ENCODE measurements at regions not wholly inside any gene's neighbourhood (a gene's known extent, or its start where the extent isn't known, plus 50 kb on each side); places are given as distances from the start of the nearest gene placed in this dataset.
"Not testable (repeated sequence)": the region's sequence is repeated elsewhere in the genome, so short reads cannot be mapped to it uniquely, and the experiment has no call there.

- intact Hi-C loops (cut with DNase I, micrococcal nuclease); ATAC-seq; DNase-seq: not testable (repeated sequence)
Observed at GRCh38 chr2:126051737-126052240, 604.2 kb upstream of the GYPC start.

- intact Hi-C loops (cut with DNase I, micrococcal nuclease) = no loop called here
- no peak for ATAC-seq
- DNase-seq = no peak
Observed at GRCh38 chr2:126059379-126059778, 596.6 kb upstream of the GYPC start.

- no peak for DNase-seq
- intact Hi-C loops (cut with DNase I, micrococcal nuclease) = no loop called here
- ATAC-seq = no peak
Observed at GRCh38 chr2:126085011-126085795, 570.8 kb upstream of the GYPC start.

- DNase-seq = no peak
- intact Hi-C loops (cut with DNase I, micrococcal nuclease) = no loop called here
- ATAC-seq = no peak
Observed at GRCh38 chr2:126100962-126101361, 555.0 kb upstream of the GYPC start.

GRCh38 chr2:126106006-126106405 lies 550.0 kb upstream of the GYPC start:
- no peak for DNase-seq
- ATAC-seq = no peak
- intact Hi-C loops (cut with DNase I, micrococcal nuclease) = no loop called here

GRCh38 chr2:126107883-126108282 lies 548.1 kb upstream of the GYPC start:
- ATAC-seq (no peak), DNase-seq (no peak)
- intact Hi-C loops (cut with DNase I, micrococcal nuclease) = no loop called here

- intact Hi-C loops (cut with DNase I, micrococcal nuclease) = no loop called here
- no peak for DNase-seq
Observed at GRCh38 chr2:126115975-126116374, 540.0 kb upstream of the GYPC start.

GRCh38 chr2:126117886-126118285 lies 538.1 kb upstream of the GYPC start:
- ATAC-seq (no peak), DNase-seq (no peak)
- intact Hi-C loops (cut with DNase I, micrococcal nuclease) = no loop called here

More at GRCh38 chr2:126115975-126116374, 540.0 kb upstream of the GYPC start:
- ATAC-seq = no peak

GRCh38 chr2:126145752-126146151 lies 510.2 kb upstream of the GYPC start:
- no peak for ATAC-seq
- DNase-seq = no peak
- intact Hi-C loops (cut with DNase I, micrococcal nuclease) = no loop called here

- intact Hi-C loops (cut with DNase I, micrococcal nuclease) = no loop called here
- ATAC-seq = no peak
Observed at GRCh38 chr2:126154256-126154785, 501.6 kb upstream of the GYPC start.

GRCh38 chr2:126160950-126161349 lies 495.0 kb upstream of the GYPC start:
- DNase-seq; intact Hi-C loops (cut with DNase I, micrococcal nuclease); ATAC-seq: not testable (repeated sequence)

More at GRCh38 chr2:126154256-126154785, 501.6 kb upstream of the GYPC start:
- DNase-seq = no peak

GRCh38 chr2:126172631-126173184 lies 483.2 kb upstream of the GYPC start:
- DNase-seq (no peak), ATAC-seq (no peak)
- intact Hi-C loops (cut with DNase I, micrococcal nuclease) = no loop called here

GRCh38 chr2:126175222-126175621 lies 480.7 kb upstream of the GYPC start:
- ATAC-seq = no peak
- no peak for DNase-seq
- intact Hi-C loops (cut with DNase I, micrococcal nuclease) = no loop called here

GRCh38 chr2:126177479-126177878 lies 478.5 kb upstream of the GYPC start:
- intact Hi-C loops (cut with DNase I, micrococcal nuclease) = no loop called here
- ATAC-seq (no peak), DNase-seq (no peak)

- intact Hi-C loops (cut with DNase I, micrococcal nuclease) = no loop called here
- DNase-seq = no peak
- ATAC-seq = no peak
Observed at GRCh38 chr2:126187668-126188067, 468.3 kb upstream of the GYPC start.

GRCh38 chr2:126189527-126189926 lies 466.4 kb upstream of the GYPC start:
- intact Hi-C loops (cut with DNase I, micrococcal nuclease) = no loop called here
- DNase-seq (no peak), ATAC-seq (no peak)

- ATAC-seq = no peak
- no peak for DNase-seq
- intact Hi-C loops (cut with DNase I, micrococcal nuclease) = no loop called here
Observed at GRCh38 chr2:126200538-126200937, 455.4 kb upstream of the GYPC start.

- ATAC-seq = no peak
- no peak for DNase-seq
- intact Hi-C loops (cut with DNase I, micrococcal nuclease) = no loop called here
Observed at GRCh38 chr2:126208266-126208665, 447.7 kb upstream of the GYPC start.

GRCh38 chr2:126212735-126213134 lies 443.2 kb upstream of the GYPC start:
- intact Hi-C loops (cut with DNase I, micrococcal nuclease) = no loop called here
- no peak for DNase-seq
- ATAC-seq = no peak

- intact Hi-C loops (cut with DNase I, micrococcal nuclease) = no loop called here
- ATAC-seq (no peak), DNase-seq (no peak)
Observed at GRCh38 chr2:126219081-126219480, 436.9 kb upstream of the GYPC start.
